Trophoblast cell (in vitro differentiated cells and primary cell): ENCODE measurements at regions not wholly inside any gene's neighbourhood (a gene's known extent, or its start where the extent isn't known, plus 50 kb on each side); places are given as distances from the start of the nearest gene placed in this dataset.

Experiments used
- DNase-seq, 2 donors: peaks; one replicate each; pipeline ENCODE4 v3.0.0-alpha.2; 2016
- H2AFZ ChIP-seq: 2 replicates; pipeline ENCODE4 v1.6.1; 2013; ENCODE audit warnings: low read length, moderate library complexity, mild to moderate bottlenecking; ENCODE audit not compliant: insufficient read depth, poor library complexity
- H2AK5ac ChIP-seq: 2 replicates; pipeline ENCODE4 v1.6.1; 2013; ENCODE audit warnings: mild to moderate bottlenecking, low read length
- H2BK120ac ChIP-seq: 2 replicates; pipeline ENCODE4 v1.6.1; 2013; ENCODE audit warnings: low read length, mild to moderate bottlenecking, moderate library complexity; ENCODE audit not compliant: insufficient read depth, poor library complexity
- H2BK12ac ChIP-seq: 2 replicates; pipeline ENCODE4 v1.6.1; 2013; ENCODE audit warnings: mild to moderate bottlenecking, low read length, moderate library complexity
- H2BK5ac ChIP-seq: 2 replicates; pipeline ENCODE4 v1.6.1; 2013; ENCODE audit warnings: low read length, low read depth, moderate library complexity, mild to moderate bottlenecking; ENCODE audit not compliant: poor library complexity
- H3K14ac ChIP-seq: 2 replicates; pipeline ENCODE4 v1.6.1; 2013; ENCODE audit warnings: mild to moderate bottlenecking, low read length
- H3K18ac ChIP-seq: 2 replicates; pipeline ENCODE4 v1.6.1; 2013; ENCODE audit warnings: mild to moderate bottlenecking, low read length
- H3K23ac ChIP-seq: 2 replicates; pipeline ENCODE4 v1.6.1; 2013; ENCODE audit warnings: low read length
- H3K27ac ChIP-seq: 2 replicates; pipeline ENCODE4 v1.5.1; 2013; ENCODE audit warnings: low read depth, mild to moderate bottlenecking, inconsistent platforms, low read length, moderate library complexity
- H3K27me3 ChIP-seq: 2 replicates; pipeline ENCODE4 v1.6.1; 2013; ENCODE audit warnings: inconsistent platforms, mild to moderate bottlenecking, low read length, moderate library complexity; ENCODE audit not compliant: insufficient read depth
- H3K36me3 ChIP-seq, 2 experiments: 1 replicate in 1 of 2; 2 replicates in 1 of 2; pipeline ENCODE4 v1.6.1; 2013; ENCODE audit warnings: low read length in 2 of 2, mild to moderate bottlenecking in 2 of 2, moderate library complexity in 1 of 2; ENCODE audit not compliant: insufficient read depth in 2 of 2, control insufficient read depth in 1 of 2
- H3K4ac ChIP-seq: 2 replicates; pipeline ENCODE4 v1.6.1; 2013; ENCODE audit warnings: low read depth, mild to moderate bottlenecking, low read length, moderate library complexity
- H3K4me1 ChIP-seq, 2 experiments: 1 replicate in 1 of 2; 2 replicates in 1 of 2; pipeline ENCODE4 v1.6.1; 2013; ENCODE audit warnings: low read length in 2 of 2, mild to moderate bottlenecking in 2 of 2, moderate library complexity in 1 of 2; ENCODE audit not compliant: insufficient read depth in 2 of 2, control insufficient read depth in 1 of 2
- H3K4me2 ChIP-seq: 2 replicates; pipeline ENCODE4 v1.6.1; 2013; ENCODE audit warnings: inconsistent platforms, mild to moderate bottlenecking, low read length, moderate library complexity
- H3K4me3 ChIP-seq: 2 replicates; pipeline ENCODE4 v1.5.1; 2013; ENCODE audit warnings: mild to moderate bottlenecking, low read depth, low read length, inconsistent platforms
- H3K79me1 ChIP-seq: one replicate; pipeline ENCODE4 v1.6.1; 2013; ENCODE audit warnings: low read length
- H3K79me2 ChIP-seq: 2 replicates; pipeline ENCODE4 v1.6.1; 2013; ENCODE audit warnings: low read length, mild to moderate bottlenecking; ENCODE audit not compliant: control insufficient read depth, insufficient read depth, poor library complexity
- H3K9ac ChIP-seq: 2 replicates; pipeline ENCODE4 v1.6.1; 2013; ENCODE audit warnings: mild to moderate bottlenecking, low read length
- H3K9me3 ChIP-seq: 2 replicates; pipeline ENCODE4 v1.6.1; 2013; ENCODE audit warnings: low read depth, mild to moderate bottlenecking, control low read depth, inconsistent platforms, low read length; ENCODE audit not compliant: insufficient read depth
- H4K12ac ChIP-seq: 2 replicates; pipeline ENCODE4 v1.6.1; 2013; ENCODE audit warnings: low read depth, mild to moderate bottlenecking, low read length, moderate library complexity
- H4K8ac ChIP-seq: 2 replicates; pipeline ENCODE4 v1.6.1; 2013; ENCODE audit warnings: low read depth, mild to moderate bottlenecking, low read length, moderate library complexity
- H4K91ac ChIP-seq: one replicate; pipeline ENCODE4 v1.6.1; 2013; ENCODE audit warnings: low read depth, mild to moderate bottlenecking, low read length, moderate library complexity
- WGBS: extraction: QIAGEN DNeasy Blood & Tissue Kit; methylation state at CpG from one replicate; pipeline ENCODE4 v1.1.7; 2013; ENCODE audit warnings: missing lambda C conversion rate; ENCODE audit not compliant: insufficient read length, insufficient coverage; ENCODE audit errors: extremely low coverage; 5-methylcytosine and 5-hydroxymethylcytosine counted together

GRCh38 chr4:153927451-153927850 is 138.6 kb upstream of the SFRP2 start:
- H2BK120ac ChIP-seq = no peak overlapping the region
- no peak overlapping the region for H3K4me3 ChIP-seq
- H3K4ac ChIP-seq = no peak overlapping the region
- no peak overlapping the region for H4K8ac ChIP-seq
- no peak overlapping the region for H3K23ac ChIP-seq
- H3K36me3 ChIP-seq = no peaks in the 10 kb centered on the region
- H3K14ac ChIP-seq = no peak overlapping the region
- no peaks in the 10 kb centered on the region for H3K79me2 ChIP-seq
- H2AK5ac ChIP-seq = no peak overlapping the region
- no peaks in the 10 kb centered on the region for H3K9me3 ChIP-seq
- H3K9ac ChIP-seq = no peak overlapping the region
- H3K4me1 ChIP-seq = peaks cover 0 to 5% of the 10 kb centered on the region in 2 experiments
- WGBS = no CpG with 5 or more reads among the region's 5 CpGs
- H3K79me1 ChIP-seq = no peaks in the 10 kb centered on the region
- H2AFZ ChIP-seq = no peak overlapping the region
- H3K27me3 ChIP-seq = no peaks in the 10 kb centered on the region
- no peak overlapping the region for H4K12ac ChIP-seq
- H3K18ac ChIP-seq = no peak overlapping the region
- no peak overlapping the region for H3K27ac ChIP-seq
- no peak overlapping the region for H2BK12ac ChIP-seq
- DNase-seq = no peak
- H4K91ac ChIP-seq = no peak overlapping the region
- H2BK5ac ChIP-seq = no peak overlapping the region
- no peak overlapping the region for H3K4me2 ChIP-seq

GRCh38 chr4:153922148-153922547 is 133.3 kb upstream of the SFRP2 start:
- no peak overlapping the region for H2AFZ ChIP-seq
- no peaks in the 10 kb centered on the region for H3K79me2 ChIP-seq
- H3K14ac ChIP-seq = no peak overlapping the region
- no peaks in the 10 kb centered on the region for H3K9me3 ChIP-seq
- WGBS = no CpG with 5 or more reads among the region's 2 CpGs
- no peak overlapping the region for H4K12ac ChIP-seq
- no peak overlapping the region for H2BK12ac ChIP-seq
- no peak overlapping the region for H3K23ac ChIP-seq
- no peaks in the 10 kb centered on the region for H3K27me3 ChIP-seq
- no peak overlapping the region for H3K4me3 ChIP-seq
- no peak overlapping the region for H4K8ac ChIP-seq
- H3K4me2 ChIP-seq = no peak overlapping the region
- no peak overlapping the region for H2BK5ac ChIP-seq
- H2BK120ac ChIP-seq = no peak overlapping the region
- H3K27ac ChIP-seq = no peak overlapping the region
- no peak overlapping the region for H3K9ac ChIP-seq
- H4K91ac ChIP-seq = no peak overlapping the region
- H3K36me3 ChIP-seq = no peaks in the 10 kb centered on the region
- no peak overlapping the region for H3K4ac ChIP-seq
- H3K79me1 ChIP-seq = no peaks in the 10 kb centered on the region
- no peak for DNase-seq
- H3K18ac ChIP-seq = no peak overlapping the region
- H3K4me1 ChIP-seq = no peaks in the 10 kb centered on the region
- no peak overlapping the region for H2AK5ac ChIP-seq

- no peak overlapping the region for H3K18ac ChIP-seq
- WGBS = no CpG with 5 or more reads among the region's 3 CpGs
- H2AK5ac ChIP-seq = no peak overlapping the region
- H3K36me3 ChIP-seq = no peaks in the 10 kb centered on the region
- H3K79me1 ChIP-seq = no peaks in the 10 kb centered on the region
- H3K4ac ChIP-seq = no peak overlapping the region
- no peak overlapping the region for H4K8ac ChIP-seq
- no peak for DNase-seq
- no peak overlapping the region for H3K23ac ChIP-seq
- H3K4me2 ChIP-seq = no peak overlapping the region
- H3K27ac ChIP-seq = no peak overlapping the region
- no peak overlapping the region for H3K14ac ChIP-seq
- H2BK120ac ChIP-seq = no peak overlapping the region
- H2BK5ac ChIP-seq = no peak overlapping the region
- H3K27me3 ChIP-seq = no peaks in the 10 kb centered on the region
- no peaks in the 10 kb centered on the region for H3K79me2 ChIP-seq
- H3K4me3 ChIP-seq = no peak overlapping the region
- H3K9ac ChIP-seq = no peak overlapping the region
- no peaks in the 10 kb centered on the region for H3K4me1 ChIP-seq
- H3K9me3 ChIP-seq = no peaks in the 10 kb centered on the region
- H4K91ac ChIP-seq = no peak overlapping the region
- H2AFZ ChIP-seq = no peak overlapping the region
- no peak overlapping the region for H2BK12ac ChIP-seq
- no peak overlapping the region for H4K12ac ChIP-seq
These were observed 130.8 kb upstream of the SFRP2 start for GRCh38 chr4:153919667-153920066.

GRCh38 chr4:153916273-153916755 is 127.4 kb upstream of the SFRP2 start:
- H3K79me1 ChIP-seq = no peaks in the 10 kb centered on the region
- H4K8ac ChIP-seq = no peak overlapping the region
- H3K79me2 ChIP-seq = no peaks in the 10 kb centered on the region
- H4K91ac ChIP-seq = no peak overlapping the region
- H4K12ac ChIP-seq = no peak overlapping the region
- H2AFZ ChIP-seq = no peak overlapping the region
- DNase-seq = no peak
- H3K36me3 ChIP-seq = no peaks in the 10 kb centered on the region
- peak overlapping the region; percentile 16 for H2BK5ac ChIP-seq
- H3K23ac ChIP-seq = no peak overlapping the region
- H3K27me3 ChIP-seq = no peaks in the 10 kb centered on the region
- no peak overlapping the region for H3K27ac ChIP-seq
- H3K4ac ChIP-seq = no peak overlapping the region
- WGBS = no CpG with 5 or more reads among the region's 5 CpGs
- H3K14ac ChIP-seq = no peak overlapping the region
- no peak overlapping the region for H2AK5ac ChIP-seq
- no peak overlapping the region for H3K4me2 ChIP-seq
- H2BK120ac ChIP-seq = no peak overlapping the region
- no peak overlapping the region for H3K18ac ChIP-seq
- no peak overlapping the region for H2BK12ac ChIP-seq
- H3K4me1 ChIP-seq = no peaks in the 10 kb centered on the region
- H3K4me3 ChIP-seq = no peak overlapping the region
- no peaks in the 10 kb centered on the region for H3K9me3 ChIP-seq
- no peak overlapping the region for H3K9ac ChIP-seq
